K562 (cell line): ENCODE measurements at regions not wholly inside any gene's neighbourhood (a gene's known extent, or its start where the extent isn't known, plus 50 kb on each side); places are given as distances from the start of the nearest gene placed in this dataset.

Experiments
- ESRRB ChIP-seq: fragments of 250-450 bp; sonication (Bioruptor Pico); IDR thresholded peaks from 2 replicates; pipeline ENCODE4 v1.5.0; 2020; ENCODE audit warnings: mild to moderate bottlenecking, moderate library complexity, borderline replicate concordance
- GABPA ChIP-seq: fragments of 200-800 bp; sonication (Bioruptor generic); conservative IDR thresholded peaks from 2 replicates; pipeline ENCODE4 v1.6.1; 2016; ENCODE audit warnings: low read depth, missing genetic modification characterization, missing compliant biosample characterization
- HDGF ChIP-seq: fragments of 450-650 bp; IDR thresholded peaks from 2 replicates; pipeline ENCODE4 v1.6.1; 2016
- KLF16 ChIP-seq: IDR thresholded peaks from 2 replicates; pipeline ENCODE4 v1.6.1; 2016; ENCODE audit warnings: antibody characterized with exemption
- SRSF7 ChIP-seq: fragments of 200-400 bp; formaldehyde crosslinking; optimal IDR thresholded peaks from 2 replicates; pipeline ENCODE3; 2017; ENCODE audit warnings: mild to moderate bottlenecking, low read depth, low read length
- YY1 ChIP-seq, 3 experiments: IDR thresholded peaks; 2 replicates each; pipeline ENCODE4 v1.6.1; 2011; ENCODE audit warnings: low read length in 2 of 3, mild to moderate bottlenecking in 2 of 3, moderate library complexity in 2 of 3, borderline replicate concordance in 1 of 3, control low read depth in 1 of 3, low read depth in 1 of 3; ENCODE audit not compliant: insufficient read depth in 3 of 3, insufficient replicate concordance in 2 of 3, control insufficient read depth in 1 of 3, insufficient read length in 1 of 3; ENCODE audit errors: extremely low read depth in 1 of 3
- TF ChIP-seq, protein P1 (sequence below): fragments of 450-650 bp; formaldehyde crosslinking; IDR thresholded peaks from 2 replicates; pipeline ENCODE4 v1.4.0; 2020; ENCODE audit warnings: mild to moderate bottlenecking, moderate library complexity
- TF ChIP-seq, protein P2 (sequence below), 3 experiments: IDR thresholded peaks in 2 of 3; conservative IDR thresholded peaks in 1 of 3; 2 replicates each; pipeline ENCODE4 v1.5.1; 2011 to 2012; ENCODE audit warnings: low read length in 3 of 3, mild to moderate bottlenecking in 3 of 3, control low read depth in 2 of 3, improper control_type of control experiment in 1 of 3, inconsistent platforms in 1 of 3, low read depth in 1 of 3, mixed read lengths in 1 of 3, moderate library complexity in 1 of 3; ENCODE audit not compliant: insufficient read depth in 2 of 3
- TF ChIP-seq, protein P3 (sequence below): fragments of 250-450 bp; sonication (Bioruptor Pico); IDR thresholded peaks from 2 replicates; pipeline ENCODE4 v1.8.0; 2021; ENCODE audit warnings: mild to moderate bottlenecking, moderate library complexity

DNA sequence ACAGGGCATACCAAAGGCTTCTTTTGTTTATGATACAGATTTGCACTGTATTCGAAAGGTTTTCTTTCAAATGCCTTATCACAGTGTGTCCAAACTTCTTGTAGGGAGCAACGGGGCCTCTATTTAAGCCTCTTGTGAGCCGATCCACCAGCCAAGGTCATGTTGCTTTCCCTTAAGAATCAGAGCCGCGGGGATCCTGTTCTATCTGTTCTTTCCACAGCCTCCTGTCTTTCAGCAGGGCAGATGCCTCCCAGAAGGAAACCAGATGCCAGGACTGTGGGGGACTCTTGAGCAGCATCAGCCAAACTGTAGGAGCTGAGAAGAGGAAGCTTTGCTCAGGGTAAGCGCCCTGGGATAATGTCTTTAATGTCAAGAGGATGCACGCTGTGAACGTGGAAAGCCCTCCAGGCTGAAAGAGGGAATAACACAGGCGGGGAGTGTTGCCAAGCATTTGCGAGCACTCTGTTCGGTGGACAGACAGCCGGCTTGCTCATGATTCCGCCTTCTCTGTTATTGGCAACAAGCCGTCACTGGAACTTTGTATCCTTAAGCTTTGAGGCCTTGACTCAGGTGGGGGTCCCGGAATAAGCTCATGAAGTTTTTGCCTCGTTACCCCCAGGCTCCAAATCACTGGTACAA, 279.8 kb upstream of the FRG1 start:
- TF ChIP-seq SRSF7 (no peak), KLF16 (no peak), HDGF (no peak), GABPA (tag) (no peak), ESRRB (CRISPR knock-in tag) (no peak), YY1 (IDR thresholded peaks at IDR 0.05; ENCODE audit: borderline replicate concordance in 1 of 3, control insufficient read depth in 1 of 3, extremely low read depth in 1 of 3, insufficient read depth in 3 of 3, insufficient read length in 1 of 3, insufficient replicate concordance in 2 of 3, low read depth in 1 of 3, low read length in 2 of 3) (no peak)
- TF ChIP-seq, protein P1, sequence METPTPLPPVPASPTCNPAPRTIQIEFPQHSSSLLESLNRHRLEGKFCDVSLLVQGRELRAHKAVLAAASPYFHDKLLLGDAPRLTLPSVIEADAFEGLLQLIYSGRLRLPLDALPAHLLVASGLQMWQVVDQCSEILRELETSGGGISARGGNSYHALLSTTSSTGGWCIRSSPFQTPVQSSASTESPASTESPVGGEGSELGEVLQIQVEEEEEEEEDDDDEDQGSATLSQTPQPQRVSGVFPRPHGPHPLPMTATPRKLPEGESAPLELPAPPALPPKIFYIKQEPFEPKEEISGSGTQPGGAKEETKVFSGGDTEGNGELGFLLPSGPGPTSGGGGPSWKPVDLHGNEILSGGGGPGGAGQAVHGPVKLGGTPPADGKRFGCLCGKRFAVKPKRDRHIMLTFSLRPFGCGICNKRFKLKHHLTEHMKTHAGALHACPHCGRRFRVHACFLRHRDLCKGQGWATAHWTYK (CRISPR knock-in tag): no peak
- TF ChIP-seq, protein P2, sequence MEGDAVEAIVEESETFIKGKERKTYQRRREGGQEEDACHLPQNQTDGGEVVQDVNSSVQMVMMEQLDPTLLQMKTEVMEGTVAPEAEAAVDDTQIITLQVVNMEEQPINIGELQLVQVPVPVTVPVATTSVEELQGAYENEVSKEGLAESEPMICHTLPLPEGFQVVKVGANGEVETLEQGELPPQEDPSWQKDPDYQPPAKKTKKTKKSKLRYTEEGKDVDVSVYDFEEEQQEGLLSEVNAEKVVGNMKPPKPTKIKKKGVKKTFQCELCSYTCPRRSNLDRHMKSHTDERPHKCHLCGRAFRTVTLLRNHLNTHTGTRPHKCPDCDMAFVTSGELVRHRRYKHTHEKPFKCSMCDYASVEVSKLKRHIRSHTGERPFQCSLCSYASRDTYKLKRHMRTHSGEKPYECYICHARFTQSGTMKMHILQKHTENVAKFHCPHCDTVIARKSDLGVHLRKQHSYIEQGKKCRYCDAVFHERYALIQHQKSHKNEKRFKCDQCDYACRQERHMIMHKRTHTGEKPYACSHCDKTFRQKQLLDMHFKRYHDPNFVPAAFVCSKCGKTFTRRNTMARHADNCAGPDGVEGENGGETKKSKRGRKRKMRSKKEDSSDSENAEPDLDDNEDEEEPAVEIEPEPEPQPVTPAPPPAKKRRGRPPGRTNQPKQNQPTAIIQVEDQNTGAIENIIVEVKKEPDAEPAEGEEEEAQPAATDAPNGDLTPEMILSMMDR (IDR thresholded peaks at IDR 0.05 in 2 of 3, conservative IDR thresholded peaks at IDR 0.05 in 1 of 3; ENCODE audit: insufficient read depth in 2 of 3, low read depth in 1 of 3, low read length in 3 of 3): no peak
- TF ChIP-seq, protein P3, sequence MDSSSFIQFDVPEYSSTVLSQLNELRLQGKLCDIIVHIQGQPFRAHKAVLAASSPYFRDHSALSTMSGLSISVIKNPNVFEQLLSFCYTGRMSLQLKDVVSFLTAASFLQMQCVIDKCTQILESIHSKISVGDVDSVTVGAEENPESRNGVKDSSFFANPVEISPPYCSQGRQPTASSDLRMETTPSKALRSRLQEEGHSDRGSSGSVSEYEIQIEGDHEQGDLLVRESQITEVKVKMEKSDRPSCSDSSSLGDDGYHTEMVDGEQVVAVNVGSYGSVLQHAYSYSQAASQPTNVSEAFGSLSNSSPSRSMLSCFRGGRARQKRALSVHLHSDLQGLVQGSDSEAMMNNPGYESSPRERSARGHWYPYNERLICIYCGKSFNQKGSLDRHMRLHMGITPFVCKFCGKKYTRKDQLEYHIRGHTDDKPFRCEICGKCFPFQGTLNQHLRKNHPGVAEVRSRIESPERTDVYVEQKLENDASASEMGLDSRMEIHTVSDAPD (CRISPR knock-in tag): no peak
